ENCODE measurements at regions not wholly inside any gene's neighbourhood (a gene's known extent, or its start where the extent isn't known, plus 50 kb on each side); places are given as distances from the start of the nearest gene placed in this dataset.

DNA sequence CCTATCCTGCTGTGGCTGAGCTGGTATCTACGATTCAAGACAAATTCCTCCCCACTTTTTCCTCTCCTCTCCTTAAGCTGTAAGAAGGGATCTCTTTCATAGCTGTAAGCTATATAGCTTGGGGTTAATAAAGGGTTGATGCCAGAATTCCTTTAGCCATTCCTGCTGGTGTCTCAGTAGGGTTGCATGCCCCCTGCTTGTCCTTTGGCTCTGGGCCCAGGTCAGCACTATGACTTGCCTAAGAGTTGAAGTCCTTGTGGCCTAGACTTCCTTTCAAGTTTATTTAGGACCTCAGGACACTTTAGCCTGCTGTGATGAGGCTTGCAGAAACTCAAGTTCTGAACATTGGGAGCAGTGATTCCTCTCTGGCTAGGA is 270.0 kb downstream of the AMY1C start:
- no peak overlapping the region for H3K4me2 ChIP-seq (ENCODE audit: insufficient read depth, insufficient read length, low read length)
- H2BK5ac ChIP-seq (ENCODE audit: insufficient read length, low read length): no peak overlapping the region
- H3K27ac Mint-ChIP-seq: no peak overlapping the region
- H3K9me3 Mint-ChIP-seq: peaks cover 2 to 13% of the 10 kb centered on the region in 2 experiments; a peak in 2 of 5 replicates
- H2AFZ ChIP-seq (ENCODE audit: low read length): no peak overlapping the region
- no peaks in the 10 kb centered on the region for H3K23me2 ChIP-seq (ENCODE audit: insufficient read length, low read depth, low read length, poor library complexity, severe bottlenecking)
- H2BK12ac ChIP-seq (ENCODE audit: insufficient read length, low read depth, low read length): no peak overlapping the region
- no peak overlapping the region for H2BK120ac ChIP-seq (ENCODE audit: low read depth, low read length, poor library complexity, severe bottlenecking)
- H3K27me3 ChIP-seq (ENCODE audit: insufficient read depth, low read length): no peaks in the 10 kb centered on the region
- H4K91ac ChIP-seq (ENCODE audit: insufficient read length, low read depth, low read length): no peak overlapping the region
- H3K36me3 Mint-ChIP-seq (ENCODE audit: insufficient read depth in 1 of 3, low read depth in 3 of 3): no peaks in the 10 kb centered on the region
- H3K4me1 ChIP-seq (ENCODE audit: insufficient read depth, low read length): no peaks in the 10 kb centered on the region
- WGBS (ENCODE audit: extremely low coverage, insufficient read length, low lambda C conversion rate): no CpG with 5 or more reads among the region's 1 CpG
- no peaks in the 10 kb centered on the region for H4K20me1 ChIP-seq (ENCODE audit: control insufficient read depth, insufficient read depth, insufficient read length)
- no peak overlapping the region for H3K4ac ChIP-seq (ENCODE audit: low read depth, low read length)
- no peak overlapping the region for H3K23ac ChIP-seq (ENCODE audit: insufficient read length, low read depth, low read length)
- no peak overlapping the region for H3K27ac ChIP-seq (ENCODE audit: insufficient read length, low read depth, low read length)
- H3K79me2 ChIP-seq (ENCODE audit: insufficient read depth, low read length): no peaks in the 10 kb centered on the region
- H3K18ac ChIP-seq (ENCODE audit: insufficient read length, low read depth, low read length): no peak overlapping the region
- H3K4me1 Mint-ChIP-seq: no peaks in the 10 kb centered on the region
- no peak overlapping the region for H3K56ac ChIP-seq (ENCODE audit: insufficient read length, low read depth, low read length)
- no peak overlapping the region for H2BK15ac ChIP-seq (ENCODE audit: low read depth, low read length)
- H3T11ph ChIP-seq (ENCODE audit: low read length): no peak overlapping the region
- no peak overlapping the region for H3K4me3 Mint-ChIP-seq
- H3K14ac ChIP-seq (ENCODE audit: insufficient read depth, low read length): no peak overlapping the region
- no peak overlapping the region for H4K5ac ChIP-seq (ENCODE audit: insufficient read length, low read depth, low read length)
- TF ChIP-seq, protein P1, sequence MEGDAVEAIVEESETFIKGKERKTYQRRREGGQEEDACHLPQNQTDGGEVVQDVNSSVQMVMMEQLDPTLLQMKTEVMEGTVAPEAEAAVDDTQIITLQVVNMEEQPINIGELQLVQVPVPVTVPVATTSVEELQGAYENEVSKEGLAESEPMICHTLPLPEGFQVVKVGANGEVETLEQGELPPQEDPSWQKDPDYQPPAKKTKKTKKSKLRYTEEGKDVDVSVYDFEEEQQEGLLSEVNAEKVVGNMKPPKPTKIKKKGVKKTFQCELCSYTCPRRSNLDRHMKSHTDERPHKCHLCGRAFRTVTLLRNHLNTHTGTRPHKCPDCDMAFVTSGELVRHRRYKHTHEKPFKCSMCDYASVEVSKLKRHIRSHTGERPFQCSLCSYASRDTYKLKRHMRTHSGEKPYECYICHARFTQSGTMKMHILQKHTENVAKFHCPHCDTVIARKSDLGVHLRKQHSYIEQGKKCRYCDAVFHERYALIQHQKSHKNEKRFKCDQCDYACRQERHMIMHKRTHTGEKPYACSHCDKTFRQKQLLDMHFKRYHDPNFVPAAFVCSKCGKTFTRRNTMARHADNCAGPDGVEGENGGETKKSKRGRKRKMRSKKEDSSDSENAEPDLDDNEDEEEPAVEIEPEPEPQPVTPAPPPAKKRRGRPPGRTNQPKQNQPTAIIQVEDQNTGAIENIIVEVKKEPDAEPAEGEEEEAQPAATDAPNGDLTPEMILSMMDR (conservative IDR thresholded peaks at IDR 0.05): no peak
- H3K9ac ChIP-seq (ENCODE audit: extremely low read depth, insufficient read length, low read length): no peak overlapping the region
- no peak overlapping the region for H4K8ac ChIP-seq (replicated peaks; ENCODE audit: insufficient read length, low read depth, low read length)
- no peak for DNase-seq
- no peak overlapping the region for H2BK20ac ChIP-seq (ENCODE audit: low read depth, low read length, poor library complexity, severe bottlenecking)
- H3K27me3 Mint-ChIP-seq (ENCODE audit: low read depth): no peaks in the 10 kb centered on the region; the same call in 1 of the 2 replicates
- H3K9me3 ChIP-seq (ENCODE audit: control insufficient read depth, low read depth, low read length): no peaks in the 10 kb centered on the region
- H3K79me1 ChIP-seq (ENCODE audit: insufficient read depth, low read depth, low read length, poor library complexity, severe bottlenecking): no peaks in the 10 kb centered on the region
- H2AK5ac ChIP-seq (ENCODE audit: insufficient read length, low read length): no peak overlapping the region

Data from H9 (cell line).